HepG2 (cell line): ENCODE measurements at regions not wholly inside any gene's neighbourhood (a gene's known extent, or its start where the extent isn't known, plus 50 kb on each side); places are given as distances from the start of the nearest gene placed in this dataset.

Experiments used
- ATAC-seq: fragments of 200-7000 bp; cut with Tn5 transposase; 3 replicates; pipeline ENCODE4 v1.9.1; 2020; ENCODE audit warnings: mild to moderate bottlenecking, moderate library complexity
- BruUV-seq: library from RNA; stranded (reverse); fragments of 400-500 nt; replicated peaks from 2 replicates; lab custom pipeline; 2021; lab: Mats Ljungman, UMichigan
- CTCF ChIA-PET: fragments of 300-600 bp; formaldehyde crosslinking; extraction: SDS; loops from one replicate; lab custom pipeline; 2021; ENCODE audit warnings: low total read pairs, inconsistent platforms, low intra/inter-chr PET ratio; lab: Yijun Ruan, JAX
- POLR2A ChIA-PET: fragments of 350-600 bp; sonication (Branson Sonifier 250); formaldehyde crosslinking; loops from one replicate; lab custom pipeline; 2020; ENCODE audit warnings: antibody characterized with exemption, inconsistent platforms; lab: Yijun Ruan, JAX
- DNase-seq: peaks from one replicate; pipeline ENCODE4 v3.0.0-alpha.2; 2015; ENCODE audit warnings: low spot score
- FAIRE-seq: peaks from 3 replicates; lab custom pipeline; 2011; peaks lifted over from hg19 to GRCh38; lab: Jason Lieb, UNC
- H2AFZ ChIP-seq: one replicate; pipeline ENCODE4 v1.6.1; 2011; ENCODE audit warnings: low read length, inconsistent platforms
- H3K27ac ChIP-seq: fragments of 300-600 bp; 3 replicates; pipeline ENCODE4 v1.8.0; 2011; ENCODE audit warnings: mixed run types, mild to moderate bottlenecking, mixed read lengths, low read length, inconsistent platforms; ENCODE audit not compliant: insufficient read depth; ENCODE audit errors: extremely low read length
- H3K27me3 ChIP-seq, 2 experiments: fragments of 200-600 bp in 1 of 2; 2 replicates in 1 of 2; 3 replicates in 1 of 2; pipeline versions ENCODE4 v1.6.0 to v1.8.0; 2011; ENCODE audit warnings: low read length in 2 of 2, mild to moderate bottlenecking in 2 of 2, moderate library complexity in 2 of 2, inconsistent platforms in 1 of 2; ENCODE audit not compliant: insufficient read depth in 2 of 2, control insufficient read depth in 1 of 2
- H3K36me3 ChIP-seq, 2 experiments: fragments of 200-600 bp in 1 of 2; replicated peaks in 1 of 2; 2 replicates in 1 of 2; 3 replicates in 1 of 2; pipeline versions ENCODE4 v1.5.1 to v1.8.0; 2011; ENCODE audit warnings: low read length in 2 of 2, inconsistent platforms in 1 of 2; ENCODE audit not compliant: insufficient read depth in 2 of 2, control insufficient read depth in 1 of 2
- H3K4me1 ChIP-seq: 2 replicates; pipeline ENCODE4 v1.5.1; 2012; ENCODE audit warnings: low read length, inconsistent platforms; ENCODE audit not compliant: insufficient read depth
- H3K4me2 ChIP-seq: 2 replicates; pipeline ENCODE4 v1.6.0; 2011; ENCODE audit warnings: low read depth, low read length, inconsistent platforms
- H3K4me3 ChIP-seq, 3 experiments: fragments of 200-600 bp in 1 of 3; sonication (generic), shearing (Covaris generic) in 1 of 3; replicated peaks in 1 of 3; 2 replicates each; pipeline ENCODE4 v1.5.1; 2011 to 2016; ENCODE audit warnings: low read length in 3 of 3, inconsistent platforms in 2 of 3, low read depth in 2 of 3, mild to moderate bottlenecking in 2 of 3, control low read depth in 1 of 3, mixed read lengths in 1 of 3; ENCODE audit not compliant: insufficient read depth in 1 of 3
- H3K79me2 ChIP-seq: one replicate; pipeline ENCODE4 v1.6.1; 2011; ENCODE audit warnings: low read length, inconsistent platforms; ENCODE audit not compliant: insufficient read depth
- H3K9ac ChIP-seq: 2 replicates; pipeline ENCODE4 v1.6.0; 2011; ENCODE audit warnings: mild to moderate bottlenecking, low read depth, low read length, inconsistent platforms; ENCODE audit not compliant: insufficient read depth
- H3K9me3 ChIP-seq: 2 replicates; pipeline ENCODE4 v1.5.1; 2012; ENCODE audit warnings: mild to moderate bottlenecking, low read length
- H4K20me1 ChIP-seq: 2 replicates; pipeline ENCODE4 v1.6.0; 2011; ENCODE audit warnings: inconsistent platforms, mild to moderate bottlenecking, low read length, moderate library complexity; ENCODE audit not compliant: insufficient read depth
- ARNT ChIP-seq: fragments of 450-650 bp; IDR thresholded peaks from 2 replicates; pipeline ENCODE4 v1.6.1; 2017
- ATF7-NPFF ChIP-seq: sonication (generic); formaldehyde crosslinking; IDR thresholded peaks from 2 replicates; pipeline ENCODE4 v1.8.1; 2023; ENCODE audit warnings: mild to moderate bottlenecking, low read depth, missing genetic modification reagents, moderate library complexity
- FIP1L1 ChIP-seq: fragments of 200-400 bp; formaldehyde crosslinking; IDR thresholded peaks from 2 replicates; pipeline ENCODE4 v1.6.1; 2018; ENCODE audit warnings: low read depth, mild to moderate bottlenecking, low read length, moderate library complexity, borderline replicate concordance; ENCODE audit not compliant: insufficient read depth
- GATAD2A ChIP-seq: IDR thresholded peaks from 2 replicates; pipeline ENCODE4 v1.6.1; 2016
- HNRNPH1 ChIP-seq: fragments of 200-400 bp; formaldehyde crosslinking; optimal IDR thresholded peaks from 2 replicates; pipeline ENCODE3; 2017; ENCODE audit warnings: mild to moderate bottlenecking, low read depth, low read length
- NCOR1 ChIP-seq: fragments of 200-600 bp; sonication (generic); IDR thresholded peaks from 2 replicates; pipeline ENCODE4 v1.7.0; 2017; ENCODE audit warnings: antibody characterized with exemption, low read length, borderline replicate concordance
- NPAS2 ChIP-seq: sonication (generic); formaldehyde crosslinking; IDR thresholded peaks from 2 replicates; pipeline ENCODE4 v1.8.0; 2022; ENCODE audit warnings: mild to moderate bottlenecking, missing genetic modification reagents, borderline replicate concordance
- PHF20 ChIP-seq: sonication (generic); formaldehyde crosslinking; IDR thresholded peaks from 2 replicates; pipeline ENCODE4 v1.5.0; 2020; ENCODE audit warnings: mild to moderate bottlenecking, missing genetic modification reagents
- POLR2G ChIP-seq: fragments of 200-400 bp; formaldehyde crosslinking; IDR thresholded peaks from 2 replicates; pipeline ENCODE4 v1.6.1; 2018; ENCODE audit warnings: mild to moderate bottlenecking, low read depth, low read length, moderate library complexity
- RFXANK ChIP-seq: IDR thresholded peaks from 2 replicates; pipeline ENCODE4 v1.6.1; 2016
- SIN3B ChIP-seq: fragments of 150-350 bp; IDR thresholded peaks from 2 replicates; pipeline ENCODE4 v1.6.1; 2014; ENCODE audit warnings: low read length
- SKI ChIP-seq: fragments of 450-650 bp; IDR thresholded peaks from one replicate; pipeline ENCODE4 v1.6.1; 2018; ENCODE audit warnings: mild to moderate bottlenecking; ENCODE audit not compliant: partially characterized antibody
- ZNF160 ChIP-seq: sonication (generic); formaldehyde crosslinking; IDR thresholded peaks from 2 replicates; pipeline ENCODE4 v1.8.0; 2022; ENCODE audit warnings: mild to moderate bottlenecking, inconsistent platforms, missing genetic modification reagents
- ZNF292 ChIP-seq: sonication (generic); formaldehyde crosslinking; IDR thresholded peaks from 2 replicates; pipeline ENCODE4 v1.8.1; 2022; ENCODE audit warnings: mild to moderate bottlenecking, low read depth, missing genetic modification reagents, borderline replicate concordance
- ZNF7 ChIP-seq: IDR thresholded peaks from 2 replicates; pipeline ENCODE4 v1.6.1; 2016; ENCODE audit warnings: missing biosample characterization, missing genetic modification reagents
- ZNF747 ChIP-seq: sonication (generic); formaldehyde crosslinking; IDR thresholded peaks from 2 replicates; pipeline ENCODE4 v1.8.1; 2023; ENCODE audit warnings: missing genetic modification reagents, mild to moderate bottlenecking, borderline replicate concordance
- in situ Hi-C: cut with HindIII; loops from 2 replicates; pipeline ENCODE4 v1.10.0; 2017; ENCODE audit warnings: low pct_unique_long_range_greater_than_20kb; ENCODE audit not compliant: extremely low pct_ligation_motif_present
- intact Hi-C: fragments of 100-400 bp; cut with micrococcal nuclease; formaldehyde crosslinking; loops from one replicate; pipeline ENCODE4 v1.10.0; 2022; ENCODE audit not compliant: unreplicated experiment
- TF ChIP-seq, protein P1 (sequence below): sonication (generic); formaldehyde crosslinking; IDR thresholded peaks from 2 replicates; pipeline ENCODE4 v1.5.0; 2020; ENCODE audit warnings: mild to moderate bottlenecking, missing genetic modification reagents, borderline replicate concordance
- TF ChIP-seq, protein P2 (sequence below): sonication (generic); formaldehyde crosslinking; IDR thresholded peaks from 2 replicates; pipeline ENCODE4 v1.5.0; 2020; ENCODE audit warnings: mild to moderate bottlenecking, missing genetic modification reagents, borderline replicate concordance

DNA sequence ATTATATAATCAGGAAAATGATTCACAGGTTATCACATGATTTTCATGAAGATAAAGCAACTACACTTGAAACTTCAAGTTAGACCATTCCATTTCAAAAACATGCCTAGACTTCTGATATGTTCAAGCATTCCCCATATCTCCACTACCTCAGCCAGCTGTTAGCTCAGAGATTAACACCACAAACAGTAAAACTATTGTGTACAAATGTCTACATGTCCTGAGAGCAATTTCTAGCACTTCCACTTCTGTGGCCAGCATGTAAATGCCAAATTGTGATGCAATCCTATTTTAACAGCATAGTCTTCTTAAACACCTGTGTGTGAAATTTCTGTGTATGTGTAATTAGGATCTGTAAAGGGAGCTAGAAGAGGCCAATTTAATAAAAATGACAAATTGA is 1271.3 kb downstream of the CDY2B start:
- no peaks in the 10 kb centered on the region for H3K79me2 ChIP-seq
- no peak overlapping the region for H3K9ac ChIP-seq
- H3K36me3 ChIP-seq = no peaks in the 10 kb centered on the region
- no peak for FAIRE-seq
- no peak overlapping the region for H3K4me2 ChIP-seq
- H3K4me3 ChIP-seq = no peak overlapping the region
- H4K20me1 ChIP-seq = no peaks in the 10 kb centered on the region
- peaks cover 14% of the 10 kb centered on the region for H3K9me3 ChIP-seq
- no peak for DNase-seq
- CTCF ChIA-PET = no interaction called here
- no peak for ATAC-seq
- TF ChIP-seq, protein P1, sequence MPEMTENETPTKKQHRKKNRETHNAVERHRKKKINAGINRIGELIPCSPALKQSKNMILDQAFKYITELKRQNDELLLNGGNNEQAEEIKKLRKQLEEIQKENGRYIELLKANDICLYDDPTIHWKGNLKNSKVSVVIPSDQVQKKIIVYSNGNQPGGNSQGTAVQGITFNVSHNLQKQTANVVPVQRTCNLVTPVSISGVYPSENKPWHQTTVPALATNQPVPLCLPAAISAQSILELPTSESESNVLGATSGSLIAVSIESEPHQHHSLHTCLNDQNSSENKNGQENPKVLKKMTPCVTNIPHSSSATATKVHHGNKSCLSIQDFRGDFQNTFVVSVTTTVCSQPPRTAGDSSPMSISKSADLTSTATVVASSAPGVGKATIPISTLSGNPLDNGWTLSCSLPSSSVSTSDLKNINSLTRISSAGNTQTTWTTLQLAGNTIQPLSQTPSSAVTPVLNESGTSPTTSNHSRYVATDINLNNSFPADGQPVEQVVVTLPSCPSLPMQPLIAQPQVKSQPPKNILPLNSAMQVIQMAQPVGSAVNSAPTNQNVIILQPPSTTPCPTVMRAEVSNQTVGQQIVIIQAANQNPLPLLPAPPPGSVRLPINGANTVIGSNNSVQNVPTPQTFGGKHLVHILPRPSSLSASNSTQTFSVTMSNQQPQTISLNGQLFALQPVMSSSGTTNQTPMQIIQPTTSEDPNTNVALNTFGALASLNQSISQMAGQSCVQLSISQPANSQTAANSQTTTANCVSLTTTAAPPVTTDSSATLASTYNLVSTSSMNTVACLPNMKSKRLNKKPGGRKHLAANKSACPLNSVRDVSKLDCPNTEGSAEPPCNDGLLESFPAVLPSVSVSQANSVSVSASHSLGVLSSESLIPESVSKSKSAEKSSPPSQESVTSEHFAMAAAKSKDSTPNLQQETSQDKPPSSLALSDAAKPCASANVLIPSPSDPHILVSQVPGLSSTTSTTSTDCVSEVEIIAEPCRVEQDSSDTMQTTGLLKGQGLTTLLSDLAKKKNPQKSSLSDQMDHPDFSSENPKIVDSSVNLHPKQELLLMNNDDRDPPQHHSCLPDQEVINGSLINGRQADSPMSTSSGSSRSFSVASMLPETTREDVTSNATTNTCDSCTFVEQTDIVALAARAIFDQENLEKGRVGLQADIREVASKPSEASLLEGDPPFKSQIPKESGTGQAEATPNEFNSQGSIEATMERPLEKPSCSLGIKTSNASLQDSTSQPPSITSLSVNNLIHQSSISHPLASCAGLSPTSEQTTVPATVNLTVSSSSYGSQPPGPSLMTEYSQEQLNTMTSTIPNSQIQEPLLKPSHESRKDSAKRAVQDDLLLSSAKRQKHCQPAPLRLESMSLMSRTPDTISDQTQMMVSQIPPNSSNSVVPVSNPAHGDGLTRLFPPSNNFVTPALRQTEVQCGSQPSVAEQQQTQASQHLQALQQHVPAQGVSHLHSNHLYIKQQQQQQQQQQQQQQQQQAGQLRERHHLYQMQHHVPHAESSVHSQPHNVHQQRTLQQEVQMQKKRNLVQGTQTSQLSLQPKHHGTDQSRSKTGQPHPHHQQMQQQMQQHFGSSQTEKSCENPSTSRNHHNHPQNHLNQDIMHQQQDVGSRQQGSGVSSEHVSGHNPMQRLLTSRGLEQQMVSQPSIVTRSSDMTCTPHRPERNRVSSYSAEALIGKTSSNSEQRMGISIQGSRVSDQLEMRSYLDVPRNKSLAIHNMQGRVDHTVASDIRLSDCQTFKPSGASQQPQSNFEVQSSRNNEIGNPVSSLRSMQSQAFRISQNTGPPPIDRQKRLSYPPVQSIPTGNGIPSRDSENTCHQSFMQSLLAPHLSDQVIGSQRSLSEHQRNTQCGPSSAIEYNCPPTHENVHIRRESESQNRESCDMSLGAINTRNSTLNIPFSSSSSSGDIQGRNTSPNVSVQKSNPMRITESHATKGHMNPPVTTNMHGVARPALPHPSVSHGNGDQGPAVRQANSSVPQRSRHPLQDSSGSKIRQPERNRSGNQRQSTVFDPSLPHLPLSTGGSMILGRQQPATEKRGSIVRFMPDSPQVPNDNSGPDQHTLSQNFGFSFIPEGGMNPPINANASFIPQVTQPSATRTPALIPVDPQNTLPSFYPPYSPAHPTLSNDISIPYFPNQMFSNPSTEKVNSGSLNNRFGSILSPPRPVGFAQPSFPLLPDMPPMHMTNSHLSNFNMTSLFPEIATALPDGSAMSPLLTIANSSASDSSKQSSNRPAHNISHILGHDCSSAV = no peak
- TF ChIP-seq NPAS2 (CRISPR knock-in tag) (no peak), ARNT (no peak), ZNF7 (CRISPR knock-in tag) (no peak), ATF7-NPFF (CRISPR knock-in tag) (no peak), NCOR1 (no peak), GATAD2A (CRISPR knock-in tag) (no peak), HNRNPH1 (no peak), SIN3B (no peak), SKI (no peak), PHF20 (CRISPR knock-in tag) (no peak), ZNF292 (no peak), POLR2G (no peak), FIP1L1 (no peak), RFXANK (no peak), ZNF160 (CRISPR knock-in tag) (no peak), ZNF747 (no peak)
- TF ChIP-seq, protein P2, sequence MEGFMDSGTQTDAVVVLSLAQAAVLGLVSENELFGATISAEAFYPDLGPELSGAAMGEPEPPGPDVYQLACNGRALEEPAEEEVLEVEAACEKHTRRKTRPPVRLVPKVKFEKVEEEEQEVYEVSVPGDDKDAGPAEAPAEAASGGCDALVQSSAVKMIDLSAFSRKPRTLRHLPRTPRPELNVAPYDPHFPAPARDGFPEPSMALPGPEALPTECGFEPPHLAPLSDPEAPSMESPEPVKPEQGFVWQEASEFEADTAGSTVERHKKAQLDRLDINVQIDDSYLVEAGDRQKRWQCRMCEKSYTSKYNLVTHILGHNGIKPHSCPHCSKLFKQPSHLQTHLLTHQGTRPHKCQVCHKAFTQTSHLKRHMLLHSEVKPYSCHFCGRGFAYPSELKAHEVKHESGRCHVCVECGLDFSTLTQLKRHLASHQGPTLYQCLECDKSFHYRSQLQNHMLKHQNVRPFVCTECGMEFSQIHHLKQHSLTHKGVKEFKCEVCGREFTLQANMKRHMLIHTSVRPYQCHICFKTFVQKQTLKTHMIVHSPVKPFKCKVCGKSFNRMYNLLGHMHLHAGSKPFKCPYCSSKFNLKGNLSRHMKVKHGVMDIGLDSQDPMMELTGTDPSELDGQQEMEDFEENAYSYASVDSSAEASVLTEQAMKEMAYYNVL (CRISPR knock-in tag) = no peak
- TF ChIP-seq, all 625 proteins: peak for 0
- no peak overlapping the region for H3K27ac ChIP-seq
- no peak overlapping the region for H2AFZ ChIP-seq
- in situ Hi-C loops (no loop called here), intact Hi-C loops (no loop called here)
- BruUV-seq = no TSS peak
- POLR2A ChIA-PET = no interaction called here
- no peaks in the 10 kb centered on the region for H3K4me1 ChIP-seq
- H3K27me3 ChIP-seq = no peaks in the 10 kb centered on the region
